NCI-H2029 (cell line): ENCODE measurements at regions not wholly inside any gene's neighbourhood (a gene's known extent, or its start where the extent isn't known, plus 50 kb on each side); places are given as distances from the start of the nearest gene placed in this dataset.

Experiments
- DNase-seq: peaks from one replicate; lab custom pipeline; 2025; lab: John Stamatoyannopoulos, UW

DNA sequence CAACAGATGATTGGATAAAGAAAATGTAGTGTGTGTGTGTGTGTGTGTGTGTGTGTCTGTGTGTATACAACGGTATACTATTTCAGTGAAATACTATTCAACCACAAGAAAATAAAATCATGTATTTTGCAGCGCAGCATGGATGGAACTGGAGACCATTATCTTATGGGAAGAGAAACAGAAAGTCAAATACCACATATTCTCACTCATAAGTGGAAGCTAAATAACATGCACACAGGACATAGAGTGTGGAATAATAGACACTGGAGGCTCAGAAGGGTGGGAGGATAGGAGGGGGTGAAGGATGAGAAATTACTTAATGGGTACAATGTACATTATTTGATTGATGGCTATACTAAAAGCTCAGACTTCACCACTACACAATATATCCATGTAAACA, 609.1 kb upstream of the SLC39A10 start:
- DNase-seq: no peak

DNA sequence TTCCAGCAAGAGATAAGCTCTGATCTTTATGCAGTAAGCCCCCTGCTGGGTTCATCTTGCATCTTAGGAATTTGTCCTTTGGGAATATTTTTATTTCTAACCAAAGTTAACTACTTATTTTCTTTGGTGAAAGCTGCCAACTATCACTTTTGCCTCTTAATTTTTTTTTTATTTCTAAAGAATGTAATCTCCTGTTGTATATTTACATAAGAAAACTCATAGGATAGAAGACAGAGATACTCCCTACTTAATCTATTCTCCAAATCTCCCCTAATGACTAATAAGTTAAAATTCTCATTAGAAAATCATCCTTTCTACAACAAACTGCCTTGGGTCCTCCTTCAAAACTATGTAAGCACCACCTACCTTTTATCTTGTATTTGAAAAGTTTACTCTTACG, 612.2 kb upstream of the SLC39A10 start:
- DNase-seq: no peak

DNA sequence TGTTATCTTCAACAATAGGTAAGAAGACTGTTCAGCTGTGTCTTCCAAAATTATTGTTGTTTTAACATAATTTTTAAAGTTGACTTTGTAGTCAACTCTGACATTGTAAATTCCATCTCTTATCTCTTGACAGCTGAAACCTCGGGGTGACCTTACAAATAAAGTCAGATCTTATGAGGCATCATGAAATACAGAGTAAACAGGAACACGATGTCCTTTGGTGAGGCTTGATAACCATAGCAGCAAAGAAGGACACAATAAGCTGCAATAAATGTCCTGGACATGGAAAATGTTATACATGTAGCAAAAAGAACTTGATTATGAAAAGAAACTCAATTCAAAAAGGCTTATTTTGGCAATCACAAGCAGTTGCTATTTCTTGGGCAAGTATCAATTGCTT, 618.9 kb upstream of the SLC39A10 start:
- no peak for DNase-seq

DNA sequence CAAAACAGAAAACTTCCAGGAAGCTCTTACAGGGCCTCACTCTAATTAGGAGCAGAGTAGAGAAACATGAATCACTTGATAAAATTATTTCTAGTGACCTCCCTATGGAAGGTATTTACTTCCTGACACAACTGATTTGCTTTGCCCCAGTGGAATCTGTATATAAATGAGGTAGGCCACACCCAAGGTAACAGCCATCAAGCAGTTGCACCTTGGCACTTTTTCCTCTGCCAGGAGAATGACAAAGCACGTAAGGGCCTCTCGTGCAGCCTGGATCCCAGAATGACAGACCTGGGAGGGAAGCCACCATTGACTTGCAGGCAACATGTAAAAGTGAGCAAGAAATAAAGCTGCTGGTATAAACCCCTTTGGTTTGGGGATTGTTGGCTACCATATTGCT, 620.0 kb upstream of the SLC39A10 start:
- no peak for DNase-seq

DNA sequence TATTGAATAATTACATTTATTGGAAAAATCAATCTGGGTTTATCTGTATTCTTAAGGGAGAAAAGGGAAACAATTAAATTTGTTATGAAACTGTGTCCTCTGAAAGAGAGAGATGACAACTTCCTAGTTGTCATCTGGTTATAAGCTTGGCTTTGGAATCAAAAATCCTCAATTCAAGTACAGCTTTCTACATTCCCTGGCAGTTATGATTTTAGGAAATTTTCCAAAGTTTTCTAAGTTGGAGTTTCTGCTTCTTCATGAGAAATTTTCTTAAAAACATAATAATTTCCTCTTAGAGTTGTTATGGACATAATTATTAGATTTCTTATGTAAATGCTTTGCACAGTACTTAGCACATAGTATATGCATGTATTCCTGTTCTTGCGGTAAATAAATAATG, 625.6 kb upstream of the SLC39A10 start:
- no peak for DNase-seq

DNA sequence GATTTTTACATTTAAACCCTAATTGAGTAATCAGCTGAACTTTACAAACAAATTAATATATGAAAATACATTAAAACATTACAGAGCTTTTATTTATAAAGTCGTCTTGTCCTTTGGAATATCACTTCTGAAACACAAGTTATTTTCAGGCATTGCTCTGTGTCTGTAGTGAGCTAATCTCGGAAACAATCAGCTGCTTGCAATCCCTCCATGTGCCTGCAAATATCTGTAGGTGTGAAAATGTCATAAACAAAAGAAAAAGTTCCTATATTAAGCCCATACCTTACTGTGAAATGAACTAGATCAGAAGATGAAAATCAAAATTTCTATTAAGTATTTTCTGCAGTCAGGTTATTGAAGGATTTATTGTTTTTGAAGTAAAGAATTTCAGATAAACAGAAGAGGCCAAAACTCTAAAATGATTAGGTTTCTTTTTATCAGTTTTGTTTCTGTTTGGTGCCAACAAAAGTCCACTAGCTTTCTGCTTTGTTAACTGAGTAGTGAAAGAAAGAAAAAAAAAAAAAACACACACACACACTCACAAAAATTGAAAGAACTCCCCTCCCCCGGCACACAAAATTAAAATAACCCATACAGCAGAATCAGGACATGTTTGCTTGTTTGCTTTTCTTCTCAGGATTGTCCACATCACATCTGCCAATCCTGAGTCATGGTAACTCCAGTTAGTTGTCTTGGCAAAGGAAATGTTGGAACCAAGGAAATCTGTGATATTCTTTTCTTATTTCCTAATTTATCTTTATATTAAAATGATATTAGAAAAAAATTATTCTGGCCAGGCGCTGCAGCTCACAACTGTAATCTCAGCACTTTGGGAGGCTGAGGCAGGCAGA, 627.0 kb upstream of the SLC39A10 start:
- DNase-seq: no peak

DNA sequence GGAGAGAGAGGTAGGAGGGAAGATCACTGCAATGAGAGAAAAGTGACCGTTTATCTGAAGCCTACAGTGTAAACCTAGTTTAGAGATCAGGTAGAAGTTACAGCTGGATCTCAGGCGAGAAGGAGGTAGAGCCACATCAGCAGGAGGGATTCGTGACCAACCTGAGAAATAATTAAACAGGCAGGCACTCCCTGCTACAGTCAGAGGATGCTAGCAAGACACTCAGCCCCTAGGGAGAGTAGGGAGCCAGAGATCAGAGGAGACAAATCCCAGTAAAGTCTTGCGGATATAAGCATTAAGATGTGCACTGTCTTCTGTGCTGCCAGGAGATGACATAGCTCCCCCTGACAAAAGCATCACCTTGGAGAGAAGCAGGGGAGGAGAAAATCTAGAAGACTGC, 629.1 kb upstream of the SLC39A10 start:
- no peak for DNase-seq

DNA sequence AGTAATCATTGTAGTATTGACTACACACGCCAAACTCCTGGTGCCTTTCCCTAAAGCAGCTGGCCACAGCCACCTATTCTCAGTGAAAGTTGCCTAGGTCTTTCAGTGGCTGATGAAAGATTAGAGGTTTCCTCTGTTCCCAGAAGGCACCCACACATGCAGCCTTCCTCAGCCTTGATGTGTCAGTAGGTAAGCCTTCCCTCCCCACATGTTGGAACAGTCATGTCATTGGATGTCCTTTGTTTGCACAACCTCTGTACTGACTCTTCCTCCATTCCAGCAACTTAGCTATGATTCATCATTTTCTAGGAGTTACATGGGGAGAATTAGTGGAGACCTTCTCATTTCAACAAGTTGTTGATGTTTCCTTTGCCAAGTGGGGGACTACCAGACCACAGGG, 630.8 kb upstream of the SLC39A10 start:
- no peak for DNase-seq

DNA sequence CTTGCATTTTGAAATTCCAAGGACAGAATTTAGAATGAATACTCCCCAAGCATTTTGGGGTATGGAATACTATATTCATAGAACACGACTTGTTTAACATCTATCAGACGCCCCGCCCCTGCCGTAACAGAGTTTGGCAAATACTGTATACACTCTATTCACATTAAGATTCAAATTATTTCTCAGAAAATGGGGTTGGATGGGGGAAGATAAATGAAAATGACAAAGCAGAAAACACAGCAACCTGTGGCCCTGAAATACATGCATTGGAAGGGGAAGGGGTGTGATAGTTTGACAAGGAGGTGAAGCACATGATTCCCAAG, 634.6 kb upstream of the SLC39A10 start:
- no peak for DNase-seq

DNA sequence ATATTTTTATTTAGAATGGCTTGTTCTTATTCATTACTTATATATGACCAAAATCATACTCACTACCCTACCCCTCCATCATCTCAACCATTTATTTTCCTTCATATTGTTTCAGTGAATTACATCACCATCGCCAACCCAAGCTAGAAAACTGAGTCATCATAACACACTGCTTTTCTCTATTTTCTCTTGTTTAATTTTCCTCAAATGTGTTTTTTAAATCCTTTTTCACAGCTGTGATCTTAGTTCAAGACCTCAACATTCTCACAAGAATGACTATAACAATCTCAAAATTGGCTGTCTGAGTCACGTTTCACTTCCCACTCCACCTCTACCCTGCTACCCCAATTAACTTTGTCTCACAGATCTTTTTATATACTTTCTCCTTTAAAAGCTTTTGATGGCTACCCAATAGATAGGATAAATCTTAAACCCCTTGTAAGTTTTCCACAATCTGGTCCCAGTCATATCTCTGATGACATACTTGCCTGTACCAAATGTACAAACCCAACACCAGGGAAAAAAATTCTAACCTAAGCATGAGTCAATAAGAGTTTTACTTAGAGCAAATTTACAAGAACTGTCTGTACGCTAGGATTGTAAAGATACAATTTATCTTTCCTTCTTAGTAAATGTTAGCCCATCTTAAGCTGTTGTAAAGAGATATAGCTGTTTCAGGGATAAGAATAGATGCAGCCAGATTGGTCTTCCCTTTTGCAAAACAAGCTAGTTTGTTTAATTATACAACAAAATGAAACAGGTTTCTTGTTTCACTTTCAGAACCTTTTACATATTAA, 635.1 kb upstream of the SLC39A10 start:
- no peak for DNase-seq

DNA sequence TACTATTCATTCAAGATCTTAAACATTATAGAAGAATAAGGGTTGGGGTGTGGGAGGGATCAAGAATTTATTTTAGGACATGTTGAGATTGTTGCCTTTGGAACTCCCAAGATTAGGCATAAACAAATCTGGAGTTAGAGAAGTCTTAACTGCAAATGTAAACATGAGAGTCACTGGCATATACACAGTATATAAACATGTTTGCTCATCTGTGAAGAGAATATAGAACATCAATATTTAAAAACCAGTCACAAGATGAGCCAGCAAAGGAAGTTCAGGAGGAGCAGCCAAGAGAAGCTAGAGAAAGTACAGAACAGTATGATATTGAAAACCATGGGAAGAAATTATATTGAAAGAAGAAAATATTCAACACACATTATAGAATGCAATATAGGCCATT, 638.6 kb upstream of the SLC39A10 start:
- DNase-seq: no peak

DNA sequence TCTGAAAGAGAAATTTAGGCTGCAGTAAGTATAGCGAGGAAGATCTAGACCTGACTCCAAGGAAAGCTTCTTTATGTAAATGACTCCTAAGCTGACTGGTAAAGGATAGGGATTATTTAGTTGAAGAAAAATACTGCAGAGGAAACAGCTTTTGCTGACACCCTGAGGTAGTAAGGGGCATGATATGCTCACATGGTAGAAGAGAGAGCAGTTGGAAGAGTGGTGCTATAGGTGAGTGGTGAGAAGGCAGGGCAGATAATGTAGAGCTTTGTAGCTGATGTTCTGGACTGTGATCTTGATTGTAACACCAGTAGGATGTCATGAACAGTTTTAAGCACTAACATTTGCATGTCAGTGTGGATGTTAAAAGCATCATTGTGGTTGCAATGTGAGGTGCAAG, 639.1 kb upstream of the SLC39A10 start:
- no peak for DNase-seq

DNA sequence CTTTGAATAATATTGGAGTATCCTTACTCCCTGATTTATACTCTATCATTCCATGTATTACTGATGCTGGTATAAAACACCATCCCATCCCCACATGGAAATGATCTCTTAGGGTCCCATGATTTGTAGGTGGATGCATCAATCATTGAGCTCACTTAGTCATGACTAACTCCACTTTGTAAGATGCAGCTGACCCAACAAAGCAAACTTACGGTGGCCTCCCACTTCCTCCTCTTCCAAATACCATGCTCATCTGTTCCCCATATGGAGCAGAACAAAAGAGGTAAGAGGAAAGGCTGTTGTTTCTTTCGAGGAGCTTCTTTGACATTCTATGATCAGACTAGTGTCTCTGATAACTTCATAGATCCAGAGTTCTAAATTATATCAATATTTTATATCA, 640.2 kb upstream of the SLC39A10 start:
- no peak for DNase-seq

DNA sequence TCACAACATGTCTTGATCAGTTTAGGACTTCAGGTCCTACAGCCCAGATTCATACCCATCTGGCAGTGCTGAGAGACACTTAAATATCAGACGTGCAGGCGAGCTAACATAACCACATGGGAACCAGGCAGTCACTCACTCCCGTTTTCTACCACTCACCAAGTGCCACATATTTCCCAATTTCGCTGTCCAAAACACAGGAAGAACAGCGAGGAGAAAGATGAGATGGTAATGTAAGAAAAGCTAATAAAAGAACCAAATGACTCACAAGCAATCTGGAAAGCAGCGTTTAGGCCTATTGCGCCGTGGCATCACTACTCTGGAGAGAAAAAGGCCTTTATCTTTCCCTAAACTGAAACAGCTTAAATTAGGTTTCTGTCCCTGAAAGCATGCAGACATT, 647.8 kb upstream of the SLC39A10 start:
- no peak for DNase-seq

DNA sequence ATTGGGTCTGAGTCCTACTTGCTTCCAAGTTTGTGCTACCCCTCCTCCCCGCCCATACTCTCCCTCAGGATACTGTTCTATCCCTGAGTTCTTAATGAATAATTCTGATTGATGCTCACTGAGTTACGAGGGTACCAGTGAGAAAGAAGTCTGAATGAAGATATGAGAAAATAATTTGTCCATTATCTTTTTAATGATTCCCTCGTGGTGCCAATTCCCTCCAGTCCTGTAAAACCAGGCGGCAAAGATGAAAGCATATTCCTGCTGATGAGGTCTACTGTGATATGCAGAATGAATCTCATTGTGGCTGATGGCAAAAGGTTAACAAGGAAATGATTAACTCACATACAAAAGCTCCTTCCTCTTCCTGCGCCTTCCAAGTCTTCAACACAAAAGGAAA, 650.2 kb upstream of the SLC39A10 start:
- DNase-seq: no peak

DNA sequence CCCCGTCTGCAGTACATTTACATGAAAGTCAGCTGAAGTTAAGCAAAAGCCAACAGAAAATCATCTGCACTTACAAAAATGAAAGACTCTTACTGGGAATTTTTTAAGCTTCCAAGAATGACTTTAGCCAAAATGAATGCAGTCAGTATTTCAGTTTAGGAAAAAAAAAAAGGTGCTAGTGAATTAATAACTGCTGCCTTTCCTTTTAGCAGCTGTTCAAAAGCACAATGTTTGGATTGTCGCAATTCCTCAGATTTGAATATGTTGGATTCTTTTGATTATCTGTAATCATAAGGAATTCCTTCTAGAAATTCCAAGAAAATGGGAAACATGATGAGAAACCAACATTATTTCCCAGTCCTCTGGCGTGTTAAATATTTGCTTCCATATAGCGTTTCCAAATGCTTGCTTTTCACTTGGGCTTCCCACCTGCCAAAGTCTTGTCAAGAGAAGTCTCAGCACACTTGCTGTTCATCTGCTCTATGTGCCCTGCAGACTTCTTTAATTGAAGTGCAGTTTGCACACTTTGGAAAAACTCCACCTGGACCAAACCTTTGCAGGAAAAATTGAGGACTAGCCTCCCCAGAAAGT, 653.0 kb upstream of the SLC39A10 start:
- DNase-seq: no peak

DNA sequence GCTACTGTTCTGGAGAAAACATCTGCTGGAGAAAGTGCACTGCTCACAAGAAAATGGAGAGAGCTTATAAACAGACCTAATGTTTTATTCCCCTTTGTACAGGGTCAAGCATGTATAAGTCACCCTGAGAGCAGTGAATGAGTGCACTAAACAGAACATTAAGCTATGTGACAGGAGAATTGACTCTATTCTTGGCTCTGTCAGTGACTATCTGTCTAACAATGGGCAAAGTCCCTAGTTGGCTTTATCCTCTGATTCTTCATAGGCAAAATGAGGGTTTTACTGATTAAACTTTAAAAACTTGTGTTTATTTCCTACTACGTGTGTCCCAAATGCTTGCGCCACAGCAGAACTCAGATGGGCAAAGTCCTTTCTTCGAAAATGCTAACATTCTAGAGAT, 655.1 kb upstream of the SLC39A10 start:
- DNase-seq: no peak

DNA sequence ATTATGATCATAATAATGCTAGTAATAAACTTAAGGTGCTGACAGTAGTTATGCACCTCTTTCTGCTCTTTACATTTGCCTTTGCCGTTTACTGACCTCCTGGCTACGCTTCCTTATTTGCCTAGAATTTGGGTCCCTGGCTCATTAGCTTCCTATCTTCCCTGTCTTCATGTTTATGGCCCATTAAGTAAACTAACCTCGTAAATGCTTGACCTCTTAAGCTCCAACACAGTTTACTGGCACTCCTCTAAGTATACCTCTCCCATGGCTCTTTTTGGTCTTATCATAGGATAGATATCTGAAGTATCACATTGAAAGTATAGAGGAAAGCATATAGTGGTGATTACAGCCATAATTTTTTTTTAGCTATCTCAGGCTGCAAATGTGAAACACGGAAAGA, 657.3 kb upstream of the SLC39A10 start:
- DNase-seq: no peak

DNA sequence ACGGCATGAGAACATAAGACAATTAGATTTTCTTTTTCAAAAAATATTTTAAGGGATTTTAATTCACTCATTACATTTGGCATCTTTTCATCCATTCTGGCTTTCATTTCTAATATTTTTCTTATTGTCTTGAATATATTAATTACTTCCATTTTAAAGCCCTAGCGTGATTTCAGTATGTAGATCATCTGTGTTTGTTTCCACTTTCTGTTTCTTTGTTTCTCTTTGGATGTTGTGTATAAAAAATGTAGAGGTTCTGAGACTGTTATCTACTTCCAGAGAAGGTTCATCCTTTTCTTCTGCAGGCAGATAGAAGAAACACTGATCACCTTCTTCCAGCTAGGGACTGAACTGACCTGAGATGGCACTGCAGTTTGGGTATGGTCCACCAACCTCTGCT, 664.4 kb upstream of the SLC39A10 start:
- no peak for DNase-seq

DNA sequence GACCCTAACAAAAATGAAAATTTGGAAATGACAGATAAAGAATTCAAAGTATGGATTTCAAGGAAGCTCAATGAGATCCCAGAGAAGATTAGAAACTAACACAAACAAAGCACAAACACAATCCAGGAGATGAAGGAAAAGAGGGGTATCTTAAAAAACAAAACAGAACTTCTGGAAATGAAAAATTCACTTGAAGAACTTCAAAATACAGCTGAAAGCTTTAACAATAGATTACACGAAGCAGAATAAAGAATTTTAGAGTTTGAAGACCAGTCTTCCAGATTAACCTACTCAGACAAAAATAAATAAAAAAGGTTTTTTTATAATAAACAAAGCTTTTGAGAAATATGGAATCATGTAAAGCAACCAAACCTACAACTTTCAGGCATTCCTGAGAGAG, 671.8 kb upstream of the SLC39A10 start:
- no peak for DNase-seq

DNA sequence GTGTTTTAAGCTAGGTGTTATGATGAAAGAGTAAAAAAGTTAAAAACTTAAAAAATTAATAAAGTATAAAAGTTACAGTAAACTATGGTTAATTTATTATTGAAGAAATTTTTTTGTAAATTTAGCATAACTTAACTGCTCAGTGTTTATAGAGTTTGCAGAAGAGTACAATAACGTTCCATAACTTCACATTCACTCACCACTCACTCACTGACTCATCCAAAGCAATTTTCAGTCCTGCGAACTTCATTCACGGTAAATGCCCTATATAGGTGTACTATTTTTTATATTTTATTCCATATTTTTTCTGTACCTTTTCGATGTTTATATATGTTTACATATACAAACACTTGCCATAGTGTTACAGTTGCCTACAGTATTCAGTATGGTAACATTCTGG, 694.8 kb upstream of the SLC39A10 start:
- DNase-seq: no peak

DNA sequence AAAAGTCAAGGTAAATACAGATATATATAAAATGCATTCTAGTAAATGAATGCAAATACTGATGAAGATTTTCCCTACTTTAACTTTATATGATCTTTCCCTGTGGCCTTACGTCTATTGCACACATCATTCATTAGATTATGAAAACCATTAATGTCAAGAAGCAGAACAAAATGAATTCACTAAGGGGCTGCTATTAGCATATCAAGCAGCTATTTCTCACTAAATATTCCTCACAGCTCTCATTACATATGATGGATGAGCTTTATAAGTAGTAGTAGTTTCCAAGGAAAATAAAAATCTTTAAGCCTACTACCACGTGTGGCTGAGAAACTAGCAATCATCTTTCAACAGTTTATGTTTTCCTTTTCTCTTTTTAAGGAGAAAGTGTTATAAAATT, 702.8 kb upstream of the SLC39A10 start:
- no peak for DNase-seq

DNA sequence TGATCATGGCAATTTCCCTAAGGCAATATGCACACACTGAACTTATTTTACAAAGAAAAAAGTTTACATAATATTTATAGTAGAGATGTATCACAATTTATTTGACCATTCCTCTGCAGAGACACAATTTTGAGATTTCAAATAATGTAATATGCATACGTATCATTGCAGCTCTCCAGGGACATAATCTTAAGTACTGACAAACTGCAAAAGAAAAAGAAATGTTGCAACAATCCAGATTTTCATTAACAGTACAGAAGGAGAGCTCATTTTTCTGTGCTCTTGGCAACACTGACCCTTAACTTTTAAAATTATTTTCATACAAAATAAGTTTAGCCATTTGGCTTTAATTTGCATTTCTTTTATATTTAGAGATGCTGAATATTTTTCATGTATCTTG, 710.2 kb upstream of the SLC39A10 start:
- DNase-seq: no peak
